ENCODE measurements at regions not wholly inside any gene's neighbourhood (a gene's known extent, or its start where the extent isn't known, plus 50 kb on each side); places are given as distances from the start of the nearest gene placed in this dataset.
"Not testable (repeated sequence)": the region's sequence is repeated elsewhere in the genome, so short reads cannot be mapped to it uniquely, and the experiment has no call there.

GRCh38 chr4:77282305-77282704 is 125.3 kb downstream of the CCNG2 start:
- H3K27me3 ChIP-seq (replicated peaks; ENCODE audit: insufficient read depth): no peaks in the 10 kb centered on the region
- ATAC-seq (ENCODE audit: insufficient number of reproducible peaks, low FRiP score, low read depth): no peak
- H3K9me3 ChIP-seq: no peaks in the 10 kb centered on the region
- no peaks in the 10 kb centered on the region for H3K4me1 ChIP-seq (ENCODE audit: control insufficient read depth in 1 of 2, low read depth in 2 of 2)
- H3K36me3 ChIP-seq: no peaks in the 10 kb centered on the region
- no peak overlapping the region for H3K4me3 ChIP-seq
- TF ChIP-seq, protein P1, sequence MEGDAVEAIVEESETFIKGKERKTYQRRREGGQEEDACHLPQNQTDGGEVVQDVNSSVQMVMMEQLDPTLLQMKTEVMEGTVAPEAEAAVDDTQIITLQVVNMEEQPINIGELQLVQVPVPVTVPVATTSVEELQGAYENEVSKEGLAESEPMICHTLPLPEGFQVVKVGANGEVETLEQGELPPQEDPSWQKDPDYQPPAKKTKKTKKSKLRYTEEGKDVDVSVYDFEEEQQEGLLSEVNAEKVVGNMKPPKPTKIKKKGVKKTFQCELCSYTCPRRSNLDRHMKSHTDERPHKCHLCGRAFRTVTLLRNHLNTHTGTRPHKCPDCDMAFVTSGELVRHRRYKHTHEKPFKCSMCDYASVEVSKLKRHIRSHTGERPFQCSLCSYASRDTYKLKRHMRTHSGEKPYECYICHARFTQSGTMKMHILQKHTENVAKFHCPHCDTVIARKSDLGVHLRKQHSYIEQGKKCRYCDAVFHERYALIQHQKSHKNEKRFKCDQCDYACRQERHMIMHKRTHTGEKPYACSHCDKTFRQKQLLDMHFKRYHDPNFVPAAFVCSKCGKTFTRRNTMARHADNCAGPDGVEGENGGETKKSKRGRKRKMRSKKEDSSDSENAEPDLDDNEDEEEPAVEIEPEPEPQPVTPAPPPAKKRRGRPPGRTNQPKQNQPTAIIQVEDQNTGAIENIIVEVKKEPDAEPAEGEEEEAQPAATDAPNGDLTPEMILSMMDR (IDR thresholded peaks at IDR 0.05): no peak
- no peak for DNase-seq (ENCODE audit: low spot score)
- no peak overlapping the region for H3K27ac ChIP-seq

GRCh38 chr4:77284036-77284435 is 127.0 kb downstream of the CCNG2 start:
- Histone ChIP-seq H3K9me3 (no peaks in the 10 kb centered on the region), H3K36me3 (no peaks in the 10 kb centered on the region), H3K4me1 (ENCODE audit: control insufficient read depth in 1 of 2, low read depth in 2 of 2) (no peaks in the 10 kb centered on the region), H3K4me3 (no peak overlapping the region), H3K27me3 (replicated peaks; ENCODE audit: insufficient read depth) (no peaks in the 10 kb centered on the region), H3K27ac (no peak overlapping the region)
- no peak for ATAC-seq (ENCODE audit: insufficient number of reproducible peaks, low FRiP score, low read depth)
- DNase-seq (ENCODE audit: low spot score): no peak
- TF ChIP-seq, protein P1 (IDR thresholded peaks at IDR 0.05): no peak

GRCh38 chr4:77286906-77287305 is 129.9 kb downstream of the CCNG2 start:
- Histone ChIP-seq H3K27me3 (replicated peaks; ENCODE audit: insufficient read depth) (no peaks in the 10 kb centered on the region), H3K27ac (no peak overlapping the region), H3K36me3 (no peaks in the 10 kb centered on the region), H3K9me3 (no peaks in the 10 kb centered on the region), H3K4me3 (no peak overlapping the region), H3K4me1 (ENCODE audit: control insufficient read depth in 1 of 2, low read depth in 2 of 2) (no peaks in the 10 kb centered on the region)
- ATAC-seq (ENCODE audit: insufficient number of reproducible peaks, low FRiP score, low read depth) (no peak), DNase-seq (ENCODE audit: low spot score) (no peak)
- TF ChIP-seq, protein P1 (IDR thresholded peaks at IDR 0.05): no peak

- H3K4me1 ChIP-seq (ENCODE audit: control insufficient read depth in 1 of 2, low read depth in 2 of 2): no peaks in the 10 kb centered on the region
- DNase-seq (ENCODE audit: low spot score): no peak
- ATAC-seq (ENCODE audit: insufficient number of reproducible peaks, low FRiP score, low read depth): no peak
- no peaks in the 10 kb centered on the region for H3K27me3 ChIP-seq (replicated peaks; ENCODE audit: insufficient read depth)
- no peaks in the 10 kb centered on the region for H3K9me3 ChIP-seq
- no peak overlapping the region for H3K4me3 ChIP-seq
- H3K27ac ChIP-seq: no peak overlapping the region
- H3K36me3 ChIP-seq: no peaks in the 10 kb centered on the region
- TF ChIP-seq, protein P1 (IDR thresholded peaks at IDR 0.05): no peak
These were observed 136.4 kb downstream of the CCNG2 start for GRCh38 chr4:77293426-77293825.

GRCh38 chr4:77300996-77301395 is 144.0 kb downstream of the CCNG2 start:
- not testable (repeated sequence) for H3K27me3 ChIP-seq (replicated peaks; ENCODE audit: insufficient read depth); ATAC-seq (ENCODE audit: insufficient number of reproducible peaks, low FRiP score, low read depth); H3K4me1 ChIP-seq (ENCODE audit: control insufficient read depth in 1 of 2, low read depth in 2 of 2); H3K27ac ChIP-seq; H3K4me3 ChIP-seq; H3K36me3 ChIP-seq; H3K9me3 ChIP-seq; DNase-seq (ENCODE audit: low spot score)

GRCh38 chr4:77305766-77306165 is 148.8 kb downstream of the CCNG2 start:
- no peak for ATAC-seq (ENCODE audit: insufficient number of reproducible peaks, low FRiP score, low read depth)
- DNase-seq (ENCODE audit: low spot score): no peak
- Histone ChIP-seq H3K36me3 (no peaks in the 10 kb centered on the region), H3K9me3 (no peaks in the 10 kb centered on the region), H3K4me1 (ENCODE audit: control insufficient read depth in 1 of 2, low read depth in 2 of 2) (peaks cover 0 to under 1% of the 10 kb centered on the region in 2 donors), H3K27ac (no peak overlapping the region), H3K27me3 (replicated peaks; ENCODE audit: insufficient read depth) (no peaks in the 10 kb centered on the region), H3K4me3 (no peak overlapping the region)
- TF ChIP-seq, protein P1 (IDR thresholded peaks at IDR 0.05): no peak

Data from thoracic aorta (tissue), 2 donors.